H9 (cell line): ENCODE measurements at regions not wholly inside any gene's neighbourhood (a gene's known extent, or its start where the extent isn't known, plus 50 kb on each side); places are given as distances from the start of the nearest gene placed in this dataset.

Source experiments
- DNase-seq: peaks from one replicate; pipeline ENCODE4 v3.0.0-alpha.2; 2017
- H2AFZ ChIP-seq: one replicate; pipeline ENCODE4 v1.6.1; 2013; ENCODE audit warnings: mild to moderate bottlenecking, low read length, control low read depth, moderate library complexity
- H2AK5ac ChIP-seq: 2 replicates; pipeline ENCODE4 v1.6.1; 2013; ENCODE audit warnings: low read length, control low read depth, mixed read lengths; ENCODE audit not compliant: insufficient read length
- H2BK120ac ChIP-seq: one replicate; pipeline ENCODE4 v1.6.1; 2013; ENCODE audit warnings: low read depth, mild to moderate bottlenecking, low read length, control low read depth, inconsistent platforms; ENCODE audit not compliant: poor library complexity, severe bottlenecking
- H2BK12ac ChIP-seq: 2 replicates; pipeline ENCODE4 v1.6.1; 2013; ENCODE audit warnings: low read length, control low read depth, mixed read lengths, low read depth; ENCODE audit not compliant: insufficient read length
- H2BK15ac ChIP-seq: 2 replicates; pipeline ENCODE4 v1.6.1; 2013; ENCODE audit warnings: low read depth, low read length, control low read depth
- H2BK20ac ChIP-seq: one replicate; pipeline ENCODE4 v1.6.1; 2013; ENCODE audit warnings: low read depth, mild to moderate bottlenecking, low read length, control low read depth, inconsistent platforms; ENCODE audit not compliant: poor library complexity, severe bottlenecking
- H2BK5ac ChIP-seq: 2 replicates; pipeline ENCODE4 v1.6.1; 2013; ENCODE audit warnings: low read length, control low read depth, mixed read lengths; ENCODE audit not compliant: insufficient read length
- H3K14ac ChIP-seq: 2 replicates; pipeline ENCODE4 v1.6.1; 2013; ENCODE audit warnings: low read length, control low read depth; ENCODE audit not compliant: insufficient read depth
- H3K18ac ChIP-seq: 2 replicates; pipeline ENCODE4 v1.6.1; 2013; ENCODE audit warnings: low read depth, mild to moderate bottlenecking, mixed read lengths, low read length, control low read depth; ENCODE audit not compliant: insufficient read length
- H3K23ac ChIP-seq: 2 replicates; pipeline ENCODE4 v1.6.1; 2013; ENCODE audit warnings: low read length, control low read depth, mixed read lengths, low read depth; ENCODE audit not compliant: insufficient read length
- H3K23me2 ChIP-seq: 2 replicates; pipeline ENCODE4 v1.6.1; 2013; ENCODE audit warnings: low read depth, mild to moderate bottlenecking, mixed read lengths, low read length, control low read depth; ENCODE audit not compliant: insufficient read length, poor library complexity, severe bottlenecking
- H3K27ac ChIP-seq: 2 replicates; pipeline ENCODE4 v1.5.1; 2013; ENCODE audit warnings: low read length, control low read depth, mixed read lengths, low read depth; ENCODE audit not compliant: insufficient read length
- H3K27me3 ChIP-seq: 2 replicates; pipeline ENCODE4 v1.6.1; 2013; ENCODE audit warnings: low read length, control low read depth, inconsistent platforms; ENCODE audit not compliant: insufficient read depth
- H3K4ac ChIP-seq: 2 replicates; pipeline ENCODE4 v1.6.1; 2013; ENCODE audit warnings: low read depth, mild to moderate bottlenecking, control low read depth, inconsistent platforms, low read length, moderate library complexity
- H3K4me1 ChIP-seq: 2 replicates; pipeline ENCODE4 v1.6.1; 2013; ENCODE audit warnings: low read length, control low read depth, inconsistent platforms; ENCODE audit not compliant: insufficient read depth
- H3K4me2 ChIP-seq: 2 replicates; pipeline ENCODE4 v1.6.1; 2013; ENCODE audit warnings: low read length, control low read depth, mixed read lengths; ENCODE audit not compliant: insufficient read length, insufficient read depth
- H3K56ac ChIP-seq: 2 replicates; pipeline ENCODE4 v1.6.1; 2013; ENCODE audit warnings: low read depth, mild to moderate bottlenecking, mixed read lengths, low read length, control low read depth; ENCODE audit not compliant: insufficient read length
- H3K79me1 ChIP-seq: 2 replicates; pipeline ENCODE4 v1.6.1; 2013; ENCODE audit warnings: low read depth, mild to moderate bottlenecking, moderate library complexity, low read length, control low read depth, inconsistent platforms; ENCODE audit not compliant: insufficient read depth, poor library complexity, severe bottlenecking
- H3K79me2 ChIP-seq: 2 replicates; pipeline ENCODE4 v1.6.1; 2013; ENCODE audit warnings: low read length, control low read depth, inconsistent platforms; ENCODE audit not compliant: insufficient read depth
- H3K9ac ChIP-seq: 2 replicates; pipeline ENCODE4 v1.6.1; 2013; ENCODE audit warnings: low read length, control low read depth, mixed read lengths; ENCODE audit not compliant: insufficient read length; ENCODE audit errors: extremely low read depth
- H3K9me3 ChIP-seq: one replicate; pipeline ENCODE4 v1.6.1; 2013; ENCODE audit warnings: low read depth, low read length, inconsistent platforms; ENCODE audit not compliant: control insufficient read depth
- H3T11ph ChIP-seq: one replicate; pipeline ENCODE4 v1.6.1; 2013; ENCODE audit warnings: mild to moderate bottlenecking, low read length, control low read depth, inconsistent platforms
- H4K20me1 ChIP-seq: one replicate; pipeline ENCODE4 v1.6.1; 2013; ENCODE audit not compliant: control insufficient read depth, insufficient read length, insufficient read depth
- H4K5ac ChIP-seq: 2 replicates; pipeline ENCODE4 v1.6.1; 2013; ENCODE audit warnings: low read depth, mild to moderate bottlenecking, mixed read lengths, low read length, control low read depth; ENCODE audit not compliant: insufficient read length
- H4K8ac ChIP-seq: replicated peaks from 2 replicates; pipeline ENCODE4 v1.6.1; 2013; ENCODE audit warnings: low read length, control low read depth, mixed read lengths, low read depth; ENCODE audit not compliant: insufficient read length
- H4K91ac ChIP-seq: 2 replicates; pipeline ENCODE4 v1.6.1; 2013; ENCODE audit warnings: low read depth, mild to moderate bottlenecking, moderate library complexity, mixed read lengths, low read length, control low read depth; ENCODE audit not compliant: insufficient read length
- H3K27ac Mint-ChIP-seq, 3 experiments: 2 replicates in 2 of 3; 3 replicates in 1 of 3; pipeline ENCODE4 v1.8.0; 2020 to 2021; ENCODE audit warnings: mixed read lengths in 3 of 3, mild to moderate bottlenecking in 1 of 3, moderate library complexity in 1 of 3
- H3K27me3 Mint-ChIP-seq: 2 replicates; pipeline ENCODE4 v1.8.0; 2021; ENCODE audit warnings: low read depth, mild to moderate bottlenecking, moderate library complexity, mixed read lengths
- H3K36me3 Mint-ChIP-seq, 3 experiments: 2 replicates in 2 of 3; 3 replicates in 1 of 3; pipeline ENCODE4 v1.8.0; 2020 to 2021; ENCODE audit warnings: low read depth in 3 of 3, mixed read lengths in 3 of 3; ENCODE audit not compliant: insufficient read depth in 1 of 3
- H3K4me1 Mint-ChIP-seq, 2 experiments: 2 replicates each; pipeline ENCODE4 v1.8.0; 2020; ENCODE audit warnings: mixed read lengths in 2 of 2
- H3K4me3 Mint-ChIP-seq, 2 experiments: 2 replicates in 1 of 2; 3 replicates in 1 of 2; pipeline ENCODE4 v1.8.0; 2020 to 2021; ENCODE audit warnings: mild to moderate bottlenecking in 2 of 2, mixed read lengths in 2 of 2, moderate library complexity in 1 of 2
- H3K9me3 Mint-ChIP-seq, 2 experiments: 2 replicates in 1 of 2; 3 replicates in 1 of 2; pipeline ENCODE4 v1.8.0; 2020; ENCODE audit warnings: mild to moderate bottlenecking in 2 of 2, mixed read lengths in 2 of 2, moderate library complexity in 1 of 2
- WGBS: extraction: QIAGEN DNeasy Blood & Tissue Kit; methylation state at CpG from one replicate; pipeline ENCODE4 v1.1.7; 2013; ENCODE audit warnings: missing lambda C conversion rate, low lambda C conversion rate, mixed read lengths; ENCODE audit not compliant: insufficient read length; ENCODE audit errors: extremely low coverage; 5-methylcytosine and 5-hydroxymethylcytosine counted together
- TF ChIP-seq, protein P1 (sequence below): fragments of 200-600 bp; sonication (generic); conservative IDR thresholded peaks from 3 replicates; pipeline ENCODE4 v1.8.0; 2021; ENCODE audit warnings: antibody characterized with exemption, mild to moderate bottlenecking

- WGBS, result no CpG with 5 or more reads among the region's 89 CpGs
- Histone ChIP-seq H2AFZ (no peak overlapping the region), H4K91ac (no peak overlapping the region), H2BK15ac (no peak overlapping the region; the same call in 1 of the 2 replicates), H4K20me1 (peaks cover 2% of the 10 kb centered on the region), H3T11ph (no peak overlapping the region), H3K14ac (no peak overlapping the region), H2BK20ac (no peak overlapping the region), H2BK5ac (no peak overlapping the region), H3K4me2 (peak overlapping the region; percentile 82), H3K79me2 (no peaks in the 10 kb centered on the region), H3K4me1 (peaks cover 5% of the 10 kb centered on the region), H4K5ac (no peak overlapping the region), H3K56ac (no peak overlapping the region), H3K23ac (no peak overlapping the region), H2AK5ac (no peak overlapping the region), H3K18ac (peak overlapping the region; percentile 32), H3K9me3 (no peaks in the 10 kb centered on the region), H3K9ac (no peak overlapping the region), H3K4ac (no peak overlapping the region), H4K8ac (no peak overlapping the region), H3K79me1 (no peaks in the 10 kb centered on the region), H3K27me3 (peaks cover 78% of the 10 kb centered on the region), H3K27ac (no peak overlapping the region), H2BK120ac (no peak overlapping the region), H3K23me2 (peaks cover 6% of the 10 kb centered on the region), H2BK12ac (no peak overlapping the region)
- TF ChIP-seq, protein P1, sequence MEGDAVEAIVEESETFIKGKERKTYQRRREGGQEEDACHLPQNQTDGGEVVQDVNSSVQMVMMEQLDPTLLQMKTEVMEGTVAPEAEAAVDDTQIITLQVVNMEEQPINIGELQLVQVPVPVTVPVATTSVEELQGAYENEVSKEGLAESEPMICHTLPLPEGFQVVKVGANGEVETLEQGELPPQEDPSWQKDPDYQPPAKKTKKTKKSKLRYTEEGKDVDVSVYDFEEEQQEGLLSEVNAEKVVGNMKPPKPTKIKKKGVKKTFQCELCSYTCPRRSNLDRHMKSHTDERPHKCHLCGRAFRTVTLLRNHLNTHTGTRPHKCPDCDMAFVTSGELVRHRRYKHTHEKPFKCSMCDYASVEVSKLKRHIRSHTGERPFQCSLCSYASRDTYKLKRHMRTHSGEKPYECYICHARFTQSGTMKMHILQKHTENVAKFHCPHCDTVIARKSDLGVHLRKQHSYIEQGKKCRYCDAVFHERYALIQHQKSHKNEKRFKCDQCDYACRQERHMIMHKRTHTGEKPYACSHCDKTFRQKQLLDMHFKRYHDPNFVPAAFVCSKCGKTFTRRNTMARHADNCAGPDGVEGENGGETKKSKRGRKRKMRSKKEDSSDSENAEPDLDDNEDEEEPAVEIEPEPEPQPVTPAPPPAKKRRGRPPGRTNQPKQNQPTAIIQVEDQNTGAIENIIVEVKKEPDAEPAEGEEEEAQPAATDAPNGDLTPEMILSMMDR, result no peak
- Mint-ChIP-seq H3K27me3 (peaks cover 99% of the 10 kb centered on the region), H3K27ac (no peak overlapping the region), H3K36me3 (no peaks in the 10 kb centered on the region), H3K4me1 (peaks cover 31 to 47% of the 10 kb centered on the region in 2 experiments), H3K9me3 (peaks cover 5 to 8% of the 10 kb centered on the region in 2 experiments; a peak in 2 of 5 replicates), H3K4me3 (peak overlapping the region; percentile 62 to 88)
- DNase-seq, result peak; percentile 43
Observed at GRCh38 chr5:77851176-77852067, 75.3 kb upstream of the TBCA start.
